Thyroid gland (tissue), 4 donors: ENCODE measurements at regions not wholly inside any gene's neighbourhood (a gene's known extent, or its start where the extent isn't known, plus 50 kb on each side); places are given as distances from the start of the nearest gene placed in this dataset.

Experiments
- DNase-seq, 2 donors: peaks; one replicate each; pipeline ENCODE4 v3.0.0-alpha.2; 2019
- H3K27ac ChIP-seq, 3 donors: fragments of 200-600 bp; sonication (generic); 1 replicate in 2 of 3; 2 replicates in 1 of 3; pipeline ENCODE4 v1.5.1; 2016 to 2019; ENCODE audit warnings: mild to moderate bottlenecking in 1 of 3, moderate library complexity in 1 of 3
- H3K27me3 ChIP-seq: fragments of 200-600 bp; sonication (generic); one replicate; pipeline ENCODE4 v1.5.1; 2019
- H3K36me3 ChIP-seq, 2 donors: fragments of 200-600 bp; sonication (generic); one replicate each; pipeline ENCODE4 v1.5.1; 2016 to 2019
- H3K4me1 ChIP-seq, 2 donors: fragments of 200-600 bp; sonication (generic); one replicate each; pipeline ENCODE4 v1.5.1; 2017 to 2019
- H3K4me3 ChIP-seq, 3 donors: fragments of 200-600 bp; sonication (generic); replicated peaks in 1 of 3; 1 replicate in 2 of 3; 2 replicates in 1 of 3; pipeline ENCODE4 v1.5.1; 2016; ENCODE audit warnings: mild to moderate bottlenecking in 1 of 3
- H3K9me3 ChIP-seq: fragments of 200-600 bp; sonication (generic); one replicate; pipeline ENCODE4 v1.5.1; 2017
- POLR2A ChIP-seq, 2 donors: fragments of 450-650 bp; IDR thresholded peaks; one replicate each; pipeline ENCODE4 v1.6.1; 2017; ENCODE audit warnings: antibody characterized with exemption in 2 of 2, mild to moderate bottlenecking in 2 of 2, moderate library complexity in 1 of 2
- WGBS, 2 donors: methylation state at CpG; one replicate each; pipeline ENCODE4 v1.1.5; 2017; 5-methylcytosine and 5-hydroxymethylcytosine counted together
- intact Hi-C: fragments of 100-400 bp; cut with DNase I; formaldehyde crosslinking; loops from one replicate; pipeline ENCODE4 v1.15.1; 2023
- TF ChIP-seq, protein P1 (sequence below), 6 experiments: fragments of 200-600 bp in 3 of 6; fragments of 450-650 bp in 3 of 6; sonication (generic) in 3 of 6; IDR thresholded peaks; one replicate each; pipeline ENCODE4 v1.5.1; 2016 to 2019; ENCODE audit warnings: antibody characterized with exemption in 6 of 6, mild to moderate bottlenecking in 2 of 6, inconsistent platforms in 1 of 6, moderate library complexity in 1 of 6

GRCh38 chr11:116257092-116257491, 515.7 kb downstream of the BUD13 start:
- 10 to 13% methylated on average over 1 of the region's 1 CpG for WGBS, 2 donors
- Histone ChIP-seq H3K36me3 (no peaks in the 10 kb centered on the region), H3K4me1 (no peaks in the 10 kb centered on the region), H3K27ac (no peak overlapping the region), H3K4me3 (no peak overlapping the region), H3K27me3 (no peaks in the 10 kb centered on the region), H3K9me3 (no peaks in the 10 kb centered on the region)
- TF ChIP-seq, protein P1, sequence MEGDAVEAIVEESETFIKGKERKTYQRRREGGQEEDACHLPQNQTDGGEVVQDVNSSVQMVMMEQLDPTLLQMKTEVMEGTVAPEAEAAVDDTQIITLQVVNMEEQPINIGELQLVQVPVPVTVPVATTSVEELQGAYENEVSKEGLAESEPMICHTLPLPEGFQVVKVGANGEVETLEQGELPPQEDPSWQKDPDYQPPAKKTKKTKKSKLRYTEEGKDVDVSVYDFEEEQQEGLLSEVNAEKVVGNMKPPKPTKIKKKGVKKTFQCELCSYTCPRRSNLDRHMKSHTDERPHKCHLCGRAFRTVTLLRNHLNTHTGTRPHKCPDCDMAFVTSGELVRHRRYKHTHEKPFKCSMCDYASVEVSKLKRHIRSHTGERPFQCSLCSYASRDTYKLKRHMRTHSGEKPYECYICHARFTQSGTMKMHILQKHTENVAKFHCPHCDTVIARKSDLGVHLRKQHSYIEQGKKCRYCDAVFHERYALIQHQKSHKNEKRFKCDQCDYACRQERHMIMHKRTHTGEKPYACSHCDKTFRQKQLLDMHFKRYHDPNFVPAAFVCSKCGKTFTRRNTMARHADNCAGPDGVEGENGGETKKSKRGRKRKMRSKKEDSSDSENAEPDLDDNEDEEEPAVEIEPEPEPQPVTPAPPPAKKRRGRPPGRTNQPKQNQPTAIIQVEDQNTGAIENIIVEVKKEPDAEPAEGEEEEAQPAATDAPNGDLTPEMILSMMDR (IDR thresholded peaks at IDR 0.05), result no peak
- no peak for TF ChIP-seq POLR2A (IDR thresholded peaks at IDR 0.05)
- DNase-seq, result no peak
- intact Hi-C loops, result no loop called here

DNA sequence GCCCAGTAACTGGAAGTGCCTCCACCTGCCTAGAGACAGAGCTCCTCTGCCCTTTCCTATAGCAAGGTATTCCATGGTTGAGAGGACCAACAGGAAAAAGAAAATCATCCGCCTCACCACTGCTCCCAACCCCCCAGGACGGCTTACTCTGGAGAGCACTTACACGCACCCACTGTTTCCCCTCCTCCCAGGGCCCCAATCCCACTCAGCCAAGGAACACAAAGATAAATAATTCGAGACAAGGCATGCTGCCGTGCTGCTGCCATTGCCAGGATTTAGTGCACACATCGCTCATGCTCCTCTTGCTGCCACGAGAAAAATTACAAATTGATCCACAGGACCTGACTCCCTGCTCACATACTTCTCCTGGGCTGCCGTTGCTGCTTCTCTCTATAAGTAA, 516.6 kb downstream of the BUD13 start:
- TF ChIP-seq POLR2A (IDR thresholded peaks at IDR 0.05), result no peak
- TF ChIP-seq, protein P1 (IDR thresholded peaks at IDR 0.05), result no peak
- no peaks in the 10 kb centered on the region for H3K4me1 ChIP-seq
- peak; percentile 4 to 13 for DNase-seq
- H3K27me3 ChIP-seq, result no peaks in the 10 kb centered on the region
- no peaks in the 10 kb centered on the region for H3K36me3 ChIP-seq
- intact Hi-C loops, result no loop called here
- H3K4me3 ChIP-seq, result no peak overlapping the region
- WGBS, 2 donors, result 33 to 35% methylated on average over 8 of the region's 8 CpGs
- no peaks in the 10 kb centered on the region for H3K9me3 ChIP-seq
- H3K27ac ChIP-seq, result no peak overlapping the region

DNA sequence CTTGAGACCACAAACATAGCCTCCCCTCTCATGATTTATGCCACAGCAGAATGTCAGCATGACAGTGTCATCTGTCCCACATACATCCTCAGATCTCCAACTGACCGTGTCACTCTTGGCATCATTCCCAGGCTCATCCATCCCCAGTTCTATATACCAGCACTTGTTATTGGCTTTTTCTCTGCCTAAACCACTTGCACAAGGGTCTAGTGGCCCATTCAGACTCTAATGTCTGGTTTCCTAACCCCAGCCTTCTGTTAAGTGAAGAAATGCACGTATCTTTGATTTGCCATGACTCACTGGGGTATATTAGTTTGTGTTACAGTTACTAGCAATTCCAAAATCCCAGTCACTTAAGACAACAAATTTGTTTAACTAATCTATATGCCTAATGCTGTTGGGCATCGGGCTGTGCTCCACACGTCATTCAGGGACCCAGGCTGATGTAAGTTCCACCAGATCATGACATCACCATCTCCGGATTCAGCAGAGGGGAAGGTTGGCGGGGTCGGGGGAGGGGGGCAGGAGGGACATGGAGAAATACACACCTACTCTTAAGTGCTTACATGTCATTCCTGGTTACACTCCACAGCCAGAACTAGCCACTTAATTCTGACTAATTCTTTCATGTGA, 517.4 kb downstream of the BUD13 start:
- no peaks in the 10 kb centered on the region for H3K27me3 ChIP-seq
- no peak overlapping the region for H3K27ac ChIP-seq
- no peaks in the 10 kb centered on the region for H3K9me3 ChIP-seq
- H3K36me3 ChIP-seq, result no peaks in the 10 kb centered on the region
- intact Hi-C loops, result no loop called here
- TF ChIP-seq, protein P1 (IDR thresholded peaks at IDR 0.05), result no peak
- no peak for TF ChIP-seq POLR2A (IDR thresholded peaks at IDR 0.05)
- 52 to 70% methylated on average over 7 of the region's 7 CpGs for WGBS, 2 donors
- no peaks in the 10 kb centered on the region for H3K4me1 ChIP-seq
- no peak overlapping the region for H3K4me3 ChIP-seq
- DNase-seq, result no peak

DNA sequence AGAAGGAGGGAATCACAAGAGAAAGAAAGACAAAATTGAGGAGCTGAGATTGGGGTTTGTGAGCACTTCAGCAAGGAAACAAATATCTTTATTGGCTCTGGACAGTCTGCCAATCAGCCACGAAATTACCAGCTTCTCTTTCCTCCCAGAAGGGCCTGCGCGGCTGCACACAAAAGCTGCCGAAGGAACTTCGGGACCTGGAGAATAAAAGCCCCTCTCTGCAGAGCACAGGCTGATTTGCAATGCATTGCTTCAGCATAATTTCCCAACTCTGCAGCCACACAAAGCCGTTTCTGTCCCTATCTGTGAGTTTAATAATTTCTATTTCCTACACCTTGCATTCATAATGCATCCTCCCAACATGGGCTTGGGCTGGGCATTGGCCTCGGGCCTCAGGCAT, 522.6 kb downstream of the BUD13 start:
- H3K27ac ChIP-seq, result no peak overlapping the region
- H3K4me1 ChIP-seq, result no peaks in the 10 kb centered on the region
- H3K27me3 ChIP-seq, result no peaks in the 10 kb centered on the region
- WGBS, 2 donors, result 91 to 94% methylated on average over 7 of the region's 7 CpGs
- DNase-seq, result no peak
- H3K9me3 ChIP-seq, result no peaks in the 10 kb centered on the region
- no peaks in the 10 kb centered on the region for H3K36me3 ChIP-seq
- TF ChIP-seq, protein P1 (IDR thresholded peaks at IDR 0.05), result no peak
- no peak for TF ChIP-seq POLR2A (IDR thresholded peaks at IDR 0.05)
- intact Hi-C loops, result no loop called here
- no peak overlapping the region for H3K4me3 ChIP-seq

GRCh38 chr11:116249561-116249960, 523.2 kb downstream of the BUD13 start:
- no peak for DNase-seq
- intact Hi-C loops, result no loop called here
- no peak overlapping the region for H3K27ac ChIP-seq
- WGBS, 2 donors, result 75 to 90% methylated on average over 2 of the region's 2 CpGs
- H3K4me1 ChIP-seq, result no peaks in the 10 kb centered on the region
- no peak overlapping the region for H3K4me3 ChIP-seq
- TF ChIP-seq POLR2A (IDR thresholded peaks at IDR 0.05), result no peak
- TF ChIP-seq, protein P1 (IDR thresholded peaks at IDR 0.05), result no peak
- H3K36me3 ChIP-seq, result no peaks in the 10 kb centered on the region
- no peaks in the 10 kb centered on the region for H3K27me3 ChIP-seq
- H3K9me3 ChIP-seq, result no peaks in the 10 kb centered on the region
